HG03159 (cell line): ENCODE measurements at regions not wholly inside any gene's neighbourhood (a gene's known extent, or its start where the extent isn't known, plus 50 kb on each side); places are given as distances from the start of the nearest gene placed in this dataset.

Experiments
- ATAC-seq: cut with Tn5 transposase; IDR thresholded peaks from one replicate; pipeline ENCODE4 v1.9.1; 2021; ENCODE audit warnings: mild to moderate bottlenecking, moderate library complexity; ENCODE audit not compliant: unreplicated experiment

GRCh38 chr3:36257158-36257852 is 123.0 kb upstream of the STAC start:
- ATAC-seq, result no peak

- ATAC-seq, result no peak
Measured at GRCh38 chr3:36258421-36258820, 121.9 kb upstream of the STAC start.

GRCh38 chr3:36259580-36259979 is 120.7 kb upstream of the STAC start:
- no peak for ATAC-seq

GRCh38 chr3:36269274-36269673 is 111.0 kb upstream of the STAC start:
- ATAC-seq, result no peak

- no peak for ATAC-seq
Measured at GRCh38 chr3:36282766-36283165, 97.5 kb upstream of the STAC start.

- no peak for ATAC-seq
Measured at GRCh38 chr3:36295296-36295695, 85.0 kb upstream of the STAC start.

GRCh38 chr3:36297195-36297594 is 83.1 kb upstream of the STAC start:
- no peak for ATAC-seq

GRCh38 chr3:36298188-36298587 is 82.1 kb upstream of the STAC start:
- no peak for ATAC-seq

- ATAC-seq, result no peak
Measured at GRCh38 chr3:36302158-36302509, 78.2 kb upstream of the STAC start.

- no peak for ATAC-seq
Measured at GRCh38 chr3:36302626-36303025, 77.7 kb upstream of the STAC start.

- no peak for ATAC-seq
Measured at GRCh38 chr3:36303286-36303685, 77.0 kb upstream of the STAC start.

- ATAC-seq, result no peak
Measured at GRCh38 chr3:36305929-36306520, 74.3 kb upstream of the STAC start.

GRCh38 chr3:36309092-36309491 is 71.2 kb upstream of the STAC start:
- no peak for ATAC-seq

- ATAC-seq, result no peak
Measured at GRCh38 chr3:36312351-36312750, 68.0 kb upstream of the STAC start.

GRCh38 chr3:36317915-36318314 is 62.4 kb upstream of the STAC start:
- ATAC-seq, result peak; percentile 94

- no peak for ATAC-seq
Measured at GRCh38 chr3:36318621-36319200, 61.6 kb upstream of the STAC start.

GRCh38 chr3:36319680-36320079 is 60.6 kb upstream of the STAC start:
- no peak for ATAC-seq
